ENCODE measurements at regions not wholly inside any gene's neighbourhood (a gene's known extent, or its start where the extent isn't known, plus 50 kb on each side); places are given as distances from the start of the nearest gene placed in this dataset.

DNA sequence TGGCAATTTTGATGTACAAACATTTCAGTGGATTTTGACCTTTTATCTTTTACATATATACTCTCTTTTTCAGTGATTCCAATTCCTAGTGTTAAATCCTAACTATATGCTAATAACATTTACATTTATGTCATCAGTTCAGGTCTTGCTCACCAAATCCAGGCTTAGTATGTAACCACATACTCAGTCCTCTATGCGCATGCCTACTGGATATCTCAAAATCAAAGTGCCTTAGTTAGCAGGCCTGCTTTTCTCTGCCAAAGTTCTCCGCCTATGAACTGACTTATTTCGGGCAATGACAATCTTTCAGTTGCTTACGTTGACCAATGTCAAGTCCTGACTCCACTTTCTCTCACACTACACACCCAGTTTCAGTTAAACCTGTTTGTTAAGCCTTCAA is 478.5 kb upstream of the SLITRK1 start:
- TF ChIP-seq EZH2 (IDR thresholded peaks at IDR 0.05; ENCODE audit: insufficient read depth, poor library complexity, severe bottlenecking) (no peak), EZH2phosphoT487 (IDR thresholded peaks at IDR 0.05; ENCODE audit: insufficient read depth, low read depth) (no peak)
